Embryonic facial prominence (tissue), 1 donor: ENCODE measurements at regions not wholly inside any gene's neighbourhood (a gene's known extent, or its start where the extent isn't known, plus 50 kb on each side); places are given as distances from the start of the nearest gene placed in this dataset.

ENCODE experiments used
- DNase-seq: peaks from one replicate; pipeline ENCODE4 v3.0.0-alpha.2; 2016; ENCODE audit errors: extremely low spot score

DNA sequence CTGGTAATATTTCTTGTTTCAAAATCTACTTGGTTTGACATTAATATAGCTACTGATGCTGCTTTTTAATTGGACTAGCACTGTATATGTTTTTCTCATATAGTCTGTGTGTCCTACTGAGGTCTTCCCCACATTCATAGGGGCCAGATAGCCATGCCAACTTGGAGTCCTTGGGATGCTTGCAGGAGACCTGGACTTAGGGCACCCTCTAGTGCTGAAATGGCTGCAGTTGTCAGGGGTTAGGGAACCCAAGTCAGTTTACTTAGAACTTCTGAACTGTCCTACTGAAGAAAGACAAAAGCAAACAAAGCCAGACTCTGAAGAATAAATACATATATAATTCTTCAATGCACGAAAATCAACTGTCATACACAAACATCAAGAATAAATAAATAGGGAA, 279.9 kb upstream of the SYT1 start:
- DNase-seq: no peak

DNA sequence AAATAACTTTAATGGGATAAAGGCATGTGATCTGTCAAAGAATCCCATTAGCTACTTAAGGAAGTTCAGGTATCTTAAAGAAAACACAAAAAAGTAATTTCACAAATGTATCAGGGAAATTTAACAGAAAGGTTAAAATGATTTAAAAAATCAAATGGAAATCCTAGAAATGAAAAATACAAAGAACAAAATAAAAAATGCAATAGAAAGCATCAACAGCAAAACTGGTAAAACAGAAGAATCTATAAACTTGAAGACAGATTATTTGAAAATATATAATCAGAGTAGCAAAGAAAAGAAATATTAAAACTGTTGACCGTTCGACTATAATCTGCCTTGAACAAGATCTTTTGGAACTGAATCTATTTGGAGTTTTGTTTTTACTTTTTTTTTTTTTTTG, 279.4 kb upstream of the SYT1 start:
- DNase-seq: no peak

DNA sequence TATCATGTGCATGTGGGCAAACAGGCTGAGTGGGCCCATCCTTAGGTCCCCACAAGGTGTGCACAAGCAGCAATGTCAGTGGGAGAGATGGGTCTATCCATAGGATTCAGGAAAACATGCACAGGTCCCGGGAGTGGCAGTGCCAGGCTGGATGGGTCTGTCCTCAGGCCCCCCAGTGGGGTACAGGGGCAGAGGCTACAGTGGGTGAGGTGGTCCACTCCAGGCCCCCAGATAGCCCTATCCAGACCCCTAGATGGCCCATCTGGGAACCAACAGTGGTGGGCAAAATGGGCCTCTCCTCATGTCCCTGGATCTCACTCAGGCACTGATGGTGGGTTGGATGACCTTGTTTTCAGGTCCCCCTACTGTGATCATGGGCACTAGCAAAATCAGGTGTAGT, 277.8 kb upstream of the SYT1 start:
- DNase-seq: no peak

DNA sequence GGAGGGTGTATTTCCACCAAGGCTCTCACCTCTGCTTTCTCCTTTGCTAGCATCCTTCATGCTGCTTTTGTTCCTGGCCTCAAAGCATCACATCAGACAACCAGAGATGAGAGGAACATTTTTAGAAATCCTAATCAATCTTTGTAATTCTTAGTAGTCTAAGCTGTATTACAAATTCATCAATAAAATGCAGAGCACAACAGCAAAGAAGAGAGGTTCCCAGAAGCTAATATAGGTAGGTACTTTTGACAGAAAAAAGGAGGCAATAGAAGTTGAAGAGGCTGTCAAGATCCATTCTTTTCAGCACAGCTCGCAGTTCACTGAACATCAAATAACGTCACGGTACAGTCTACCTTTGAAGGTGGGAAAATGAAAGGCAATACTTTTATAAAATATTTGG, 265.2 kb upstream of the SYT1 start:
- no peak for DNase-seq

DNA sequence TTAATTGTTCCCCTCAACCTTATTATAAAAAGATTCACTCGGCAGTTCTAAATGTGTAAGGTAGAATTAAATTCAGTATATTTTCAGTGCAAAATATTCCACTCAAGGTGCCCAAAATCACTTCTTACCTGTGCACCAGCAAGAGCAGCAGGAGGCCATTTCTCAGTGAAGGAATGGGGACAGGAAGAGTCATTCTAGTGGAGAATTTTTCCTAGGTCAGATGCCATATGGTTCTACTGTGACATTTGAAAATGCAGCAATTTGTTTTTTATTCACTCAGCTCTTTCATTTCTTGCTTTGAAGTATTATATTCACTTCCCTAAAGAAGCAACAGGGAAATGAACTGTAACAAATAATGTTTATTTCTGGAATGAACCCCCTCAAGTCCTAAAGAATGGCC, 264.0 kb upstream of the SYT1 start:
- no peak for DNase-seq

DNA sequence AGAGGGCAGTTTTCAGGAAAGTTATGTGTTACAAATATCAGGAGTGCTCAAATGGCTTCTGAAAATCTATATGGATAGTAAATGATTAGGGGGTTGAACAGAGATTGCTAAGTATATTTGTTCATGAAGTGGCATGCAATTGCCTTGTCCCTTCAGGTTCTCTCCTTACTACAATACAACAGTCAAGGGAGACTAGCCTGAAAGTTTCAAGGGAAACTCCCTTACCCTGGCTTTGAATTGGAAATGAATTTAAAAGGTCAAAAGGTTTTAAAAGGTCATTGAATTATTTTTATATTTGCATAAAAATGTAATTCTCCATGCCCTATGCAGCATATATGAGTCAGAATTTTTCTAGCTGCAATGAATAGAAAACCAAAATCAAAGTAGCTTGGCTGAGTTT, 253.1 kb upstream of the SYT1 start:
- no peak for DNase-seq

DNA sequence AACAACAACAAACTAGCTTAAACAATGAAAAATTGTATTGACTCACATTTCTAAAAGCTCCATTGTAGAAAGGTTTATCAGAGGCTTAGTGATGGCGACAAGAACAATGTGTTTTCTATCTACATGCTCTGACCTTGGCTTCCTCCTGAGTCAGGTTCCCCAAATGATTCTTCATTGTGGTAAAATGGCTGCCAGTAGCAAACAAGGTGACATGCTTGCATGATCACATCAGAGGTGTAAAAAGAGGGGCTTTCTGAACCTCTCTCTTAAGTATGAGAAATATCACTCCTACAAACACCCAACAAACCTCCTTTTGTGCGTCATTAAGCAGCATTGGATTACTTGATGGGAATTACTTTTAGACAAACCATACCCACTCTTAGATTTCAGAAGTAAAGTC, 252.4 kb upstream of the SYT1 start:
- no peak for DNase-seq

DNA sequence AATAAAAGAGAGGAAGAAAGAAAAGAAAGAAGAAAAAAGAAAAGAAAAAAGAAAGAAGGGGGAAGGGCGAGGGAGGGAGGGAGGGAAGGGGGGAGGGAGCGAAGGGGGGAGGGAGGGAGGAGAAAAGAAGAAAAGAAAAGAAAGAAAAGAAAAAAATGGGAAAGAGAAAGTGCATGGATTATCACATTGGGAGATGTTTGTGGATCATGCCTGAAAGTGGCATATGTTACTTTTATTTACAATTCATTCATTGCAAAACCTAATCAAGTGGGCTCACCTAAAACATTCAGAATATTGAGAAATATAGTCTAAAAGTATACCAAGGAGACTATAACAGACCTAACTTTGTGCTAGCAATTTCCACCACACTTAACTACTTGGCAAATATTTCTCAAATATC, 246.9 kb upstream of the SYT1 start:
- no peak for DNase-seq

DNA sequence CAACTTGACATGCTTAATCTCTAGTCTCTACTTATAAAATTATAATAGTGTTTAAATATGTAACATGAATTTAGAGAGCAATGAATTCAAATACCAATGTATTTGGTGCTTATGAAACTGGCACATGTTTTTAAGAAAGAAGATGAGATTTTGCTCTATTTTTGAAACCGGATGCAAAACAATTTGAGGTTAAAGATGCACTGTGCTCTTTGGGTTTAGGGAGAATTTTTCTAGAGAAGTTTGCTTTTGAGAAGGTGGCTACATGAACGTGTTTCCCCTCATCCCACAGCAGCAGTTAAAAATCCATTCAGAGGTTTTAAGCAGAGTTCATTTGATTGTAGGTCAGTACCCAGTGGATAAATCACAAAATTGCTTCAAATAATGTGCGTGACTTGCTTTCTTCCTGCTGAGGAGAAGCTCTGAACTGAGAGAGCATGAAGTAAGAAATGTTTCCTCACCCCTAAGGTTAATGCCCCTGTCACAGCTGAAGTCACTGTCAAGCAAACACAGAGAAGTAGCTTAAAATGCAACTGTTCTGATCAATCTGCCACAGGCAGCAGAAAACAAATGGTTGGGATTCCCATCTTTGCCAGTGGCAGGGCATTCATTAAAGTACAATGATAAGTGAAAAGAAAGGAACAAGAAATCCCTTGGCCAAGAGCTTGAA, 241.9 kb upstream of the SYT1 start:
- DNase-seq: no peak

DNA sequence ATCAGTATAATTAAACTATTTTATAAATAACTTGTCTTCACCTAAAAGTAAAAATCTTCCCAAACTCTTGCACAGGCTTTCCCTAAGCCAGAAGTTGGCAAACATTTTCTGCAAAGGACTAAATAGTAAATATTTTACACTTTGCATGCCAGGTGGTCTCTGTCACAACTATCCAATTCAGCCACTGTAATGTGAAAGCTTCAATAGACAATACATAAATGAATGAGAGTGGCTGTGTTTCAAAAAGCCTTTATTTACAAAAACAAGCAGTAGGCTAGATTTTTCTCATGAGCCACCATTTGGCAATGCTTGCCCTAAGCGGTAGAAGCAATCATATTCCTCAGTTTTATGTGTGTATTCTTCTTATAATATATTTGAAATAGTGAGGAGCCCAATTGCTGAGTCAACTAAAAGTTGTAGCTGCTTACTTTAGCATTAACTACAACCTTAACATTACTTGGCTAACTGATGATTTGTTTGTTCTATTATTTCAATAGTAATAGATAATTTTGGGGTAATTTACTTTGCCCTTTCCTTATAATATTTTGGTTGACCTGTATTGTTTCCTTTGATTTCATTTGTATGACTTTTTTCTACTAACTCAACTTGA, 236.0 kb upstream of the SYT1 start:
- no peak for DNase-seq

DNA sequence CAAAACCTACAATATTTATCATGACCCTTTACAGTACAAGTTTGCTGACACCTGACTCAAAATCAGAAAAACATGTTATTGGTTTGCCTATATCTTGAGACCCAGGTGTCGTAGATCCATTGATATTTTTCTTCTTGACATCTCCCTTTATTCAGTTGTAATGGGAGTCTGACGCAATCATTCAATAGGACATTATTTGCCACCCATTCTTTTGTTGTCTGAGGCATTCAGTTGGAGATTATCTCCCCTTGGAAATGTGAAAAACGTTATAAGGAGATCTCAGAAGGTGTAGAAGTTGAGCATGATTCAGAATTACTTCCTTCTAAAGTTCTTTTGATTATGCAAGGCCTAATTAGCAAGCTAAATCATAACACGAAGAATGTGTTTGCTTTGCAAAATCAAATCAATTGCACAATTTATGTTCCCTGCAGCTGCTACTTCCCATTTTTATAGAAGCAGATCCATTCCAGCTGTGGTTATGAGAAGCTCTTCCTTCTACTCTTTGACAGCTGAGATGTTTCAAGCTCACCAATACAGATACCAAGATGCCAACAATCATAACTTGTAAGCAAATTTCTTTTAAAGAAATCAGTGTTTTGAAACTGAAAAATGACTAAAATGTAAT, 228.2 kb upstream of the SYT1 start:
- no peak for DNase-seq

DNA sequence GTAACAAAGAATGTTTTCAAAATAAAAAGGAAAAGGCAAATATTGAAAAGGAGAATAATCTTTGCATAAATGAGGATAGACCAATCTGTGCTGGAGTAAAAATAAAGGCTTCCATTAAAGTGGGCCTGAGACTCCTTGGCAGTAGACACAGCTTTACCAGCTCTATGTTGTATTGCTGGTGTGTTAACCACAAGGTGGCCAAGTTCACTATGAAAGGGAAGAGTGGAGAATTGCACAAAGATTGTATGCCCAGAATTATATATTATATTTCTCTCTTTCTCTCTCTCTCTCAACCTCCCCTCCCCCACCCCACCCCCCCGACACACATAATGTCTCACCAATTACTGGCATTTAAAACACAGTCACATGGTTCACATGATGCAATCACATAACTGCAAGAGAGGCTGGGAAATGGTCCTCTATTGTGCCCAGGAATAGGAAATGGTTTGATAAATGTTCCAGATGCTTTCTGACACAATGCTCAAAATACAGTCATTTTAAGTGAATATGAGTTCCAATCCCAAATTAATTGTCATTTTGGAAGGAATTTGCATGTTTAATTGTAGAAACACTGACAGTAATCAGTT, 222.6 kb upstream of the SYT1 start:
- DNase-seq: no peak

DNA sequence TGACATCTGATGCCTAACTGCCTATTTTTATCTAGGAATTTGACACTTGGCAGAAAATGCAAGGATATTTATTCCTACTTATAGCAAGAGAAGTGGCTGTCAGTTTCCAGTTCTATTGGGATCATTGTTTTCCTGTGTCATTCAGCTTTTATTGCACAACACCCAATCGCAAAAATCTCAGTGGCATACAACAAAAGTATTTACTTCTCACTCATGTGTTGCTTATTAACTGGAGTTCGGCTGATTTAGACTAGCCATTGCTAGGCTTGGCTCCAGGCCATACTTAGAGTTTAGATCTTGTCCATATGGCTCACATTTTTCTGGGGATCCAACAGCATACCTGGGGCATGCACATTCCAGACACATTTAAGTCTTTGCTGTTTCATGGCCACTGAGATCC, 218.6 kb upstream of the SYT1 start:
- DNase-seq: no peak

DNA sequence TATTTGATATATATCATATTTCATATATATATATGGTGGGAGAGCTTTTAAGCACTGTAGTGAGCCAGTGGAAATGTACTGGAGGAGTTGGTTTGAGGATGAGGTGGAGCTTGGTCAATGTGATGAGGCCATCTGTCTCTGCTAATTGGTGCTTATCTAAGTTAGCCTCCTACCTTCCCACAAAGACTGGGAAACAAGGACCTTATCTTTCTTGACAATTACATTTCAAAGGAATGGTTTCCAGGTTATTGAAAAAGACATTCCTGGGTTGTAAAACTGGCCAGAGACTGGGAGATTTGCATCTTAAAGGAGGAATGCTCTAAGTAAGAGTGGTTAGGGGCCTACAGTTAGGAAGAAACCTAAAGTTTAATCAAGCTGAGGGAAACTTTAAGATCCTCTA, 212.8 kb upstream of the SYT1 start:
- DNase-seq: no peak

DNA sequence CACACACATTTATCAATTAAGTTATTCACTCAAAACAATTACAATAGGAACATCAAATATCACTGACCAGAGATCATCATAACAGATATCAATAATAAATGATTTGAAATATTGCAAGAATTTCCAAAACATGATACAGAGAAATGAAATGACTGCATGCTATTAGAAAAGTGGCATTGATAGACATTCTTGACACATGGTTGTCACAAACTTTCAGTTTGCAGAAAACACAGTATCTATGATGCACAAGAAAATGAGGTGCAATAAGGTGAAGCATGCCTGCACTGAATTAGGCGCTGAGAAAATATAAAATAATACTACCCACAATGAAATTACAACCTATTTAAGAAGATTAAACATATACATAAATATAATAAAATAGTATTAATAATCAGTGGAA, 198.0 kb upstream of the SYT1 start:
- no peak for DNase-seq

DNA sequence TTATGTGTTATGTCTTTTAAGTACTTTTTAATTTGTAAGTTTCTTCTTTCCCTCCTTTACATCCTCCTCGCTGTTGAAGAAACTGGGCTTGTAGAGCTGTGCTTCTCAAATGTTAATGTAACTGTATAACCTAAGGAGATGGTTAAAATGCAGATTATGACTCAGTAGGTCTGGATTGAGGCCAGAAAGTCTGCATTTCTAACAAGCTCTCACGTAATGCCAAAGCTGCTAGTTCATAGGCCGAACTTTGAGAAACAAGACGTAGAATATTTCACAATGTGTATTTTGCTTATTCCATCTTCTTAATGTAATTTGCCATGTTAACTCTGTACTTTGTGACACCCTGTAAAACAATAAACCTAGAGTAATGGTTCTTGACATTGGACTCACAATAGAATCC, 193.3 kb upstream of the SYT1 start:
- DNase-seq: no peak

DNA sequence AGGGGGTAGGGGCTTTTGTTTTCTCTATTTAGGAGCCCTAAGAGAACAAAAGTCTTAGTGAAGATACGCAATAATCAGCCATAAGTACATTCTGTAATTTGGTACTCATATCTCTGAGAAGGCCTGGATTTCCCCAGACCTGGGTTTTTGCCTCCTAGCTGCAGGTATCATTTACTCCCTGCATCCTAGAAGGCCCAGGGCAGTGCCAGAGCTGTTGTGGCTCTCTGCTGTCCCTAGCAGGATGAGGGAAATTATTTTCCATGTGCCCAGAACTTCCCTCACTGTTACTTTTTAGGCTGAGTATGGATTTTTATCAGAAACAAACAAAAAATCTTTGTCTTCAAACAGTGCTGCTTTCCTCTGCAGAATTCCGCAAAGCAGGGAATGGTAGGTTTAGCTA, 192.5 kb upstream of the SYT1 start:
- DNase-seq: no peak

DNA sequence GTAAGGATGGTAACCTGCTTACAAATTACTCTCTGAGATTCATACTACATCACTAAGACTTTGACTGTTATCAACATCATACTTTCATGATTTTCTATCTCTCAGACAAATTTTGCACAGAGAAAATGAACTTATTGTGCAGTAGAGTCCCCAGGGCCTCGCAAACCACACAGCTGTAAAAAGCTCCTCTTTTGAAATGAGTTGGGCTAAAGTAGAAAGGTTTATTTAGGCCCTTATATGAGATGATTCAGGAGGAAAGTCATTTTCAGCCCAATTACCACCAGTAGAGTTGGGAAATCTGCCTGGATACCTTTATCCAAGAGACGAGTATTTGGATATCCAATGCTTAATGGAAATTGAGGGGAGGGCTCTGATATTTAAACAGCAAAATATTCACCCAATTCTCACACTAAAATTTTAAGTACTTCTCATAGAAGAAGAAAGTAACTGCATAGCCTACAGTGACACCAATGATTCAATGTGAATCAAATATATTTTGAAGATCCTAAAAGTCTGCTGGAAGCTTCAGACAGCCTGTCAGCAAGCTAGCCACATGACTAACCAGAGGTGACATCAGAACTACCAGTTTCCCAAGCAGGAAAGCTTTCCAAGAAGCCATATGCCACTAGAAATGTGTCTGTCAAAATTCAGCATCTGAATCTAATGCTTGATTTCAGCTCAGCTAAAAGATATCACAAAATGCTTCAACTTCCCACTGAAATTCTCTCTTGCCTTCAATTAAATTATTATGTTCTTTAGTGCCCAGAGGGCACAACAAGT, 190.1 kb upstream of the SYT1 start:
- DNase-seq: no peak

DNA sequence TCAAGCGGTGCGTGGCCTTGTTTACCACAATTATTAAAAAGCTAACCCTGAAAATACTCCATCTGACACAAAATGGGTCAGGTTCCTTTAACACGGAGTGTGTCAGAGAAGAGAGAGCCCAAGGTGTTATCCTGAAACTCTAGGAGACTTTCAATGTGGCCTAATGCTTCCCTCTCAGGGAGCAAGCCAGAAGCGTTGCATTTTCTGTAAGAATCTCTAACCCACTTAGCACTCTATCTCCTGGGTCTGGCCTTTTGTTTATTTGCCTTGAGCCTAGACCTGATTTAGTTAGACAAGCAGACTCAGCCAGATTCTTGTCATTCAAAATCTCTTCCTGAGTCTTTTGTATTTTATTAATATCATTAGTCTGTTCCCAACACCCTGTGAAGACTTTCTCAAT, 184.0 kb upstream of the SYT1 start:
- no peak for DNase-seq

DNA sequence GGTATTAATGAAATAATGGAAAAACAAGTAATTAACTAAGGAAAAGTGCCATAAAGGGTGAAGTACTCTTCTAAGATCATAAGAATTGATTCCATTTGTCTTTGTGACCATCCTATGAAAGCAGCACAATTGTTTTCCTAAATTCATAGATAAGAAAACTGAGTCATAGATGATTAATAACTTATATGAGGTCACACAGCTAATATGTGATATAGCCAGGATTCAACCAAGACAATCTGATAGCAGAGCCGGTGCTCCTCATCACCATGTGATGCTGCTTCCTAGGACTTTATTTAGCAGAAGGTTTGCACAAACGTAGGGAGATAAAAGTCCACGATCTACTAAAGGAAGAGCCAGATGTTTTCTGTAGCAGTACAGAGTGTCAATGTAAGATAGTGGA, 181.5 kb upstream of the SYT1 start:
- DNase-seq: no peak

DNA sequence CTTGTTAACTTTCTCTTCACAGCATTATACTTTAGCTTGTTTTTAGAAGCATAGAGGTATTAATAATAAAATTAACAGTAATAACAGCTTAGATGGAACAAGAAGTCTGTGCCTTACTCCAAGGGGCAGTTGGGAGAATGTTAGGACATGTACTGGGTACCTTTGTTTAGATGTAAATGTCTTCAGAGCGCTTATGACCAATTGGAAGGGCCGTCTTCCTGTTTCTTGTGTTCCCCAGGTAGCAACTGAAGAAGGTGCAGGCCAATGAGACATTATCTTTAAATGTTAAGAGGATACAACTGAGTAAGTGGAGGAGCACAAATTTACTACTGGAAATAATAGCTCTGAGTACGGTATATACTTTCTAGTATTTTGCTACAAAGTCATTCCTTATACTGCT, 180.9 kb upstream of the SYT1 start:
- DNase-seq: no peak

DNA sequence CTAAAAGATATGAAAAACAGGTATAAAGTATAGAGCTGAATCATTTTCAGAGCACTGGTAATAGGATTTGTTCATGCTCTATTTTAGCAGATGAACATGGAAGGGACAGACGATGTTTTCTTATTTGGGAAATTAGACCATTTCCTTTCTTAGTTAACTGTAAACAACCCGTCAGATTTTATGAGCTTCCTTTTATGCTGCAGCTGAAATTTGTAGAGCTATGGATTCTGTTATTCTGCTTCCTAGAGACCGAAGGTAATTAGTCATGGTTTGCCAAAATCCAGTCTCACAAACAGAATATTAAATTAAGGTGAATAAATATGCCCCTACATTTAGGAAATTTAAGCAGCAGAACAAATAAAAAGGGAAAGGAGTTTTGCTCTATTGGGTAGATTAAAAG, 180.2 kb upstream of the SYT1 start:
- no peak for DNase-seq

DNA sequence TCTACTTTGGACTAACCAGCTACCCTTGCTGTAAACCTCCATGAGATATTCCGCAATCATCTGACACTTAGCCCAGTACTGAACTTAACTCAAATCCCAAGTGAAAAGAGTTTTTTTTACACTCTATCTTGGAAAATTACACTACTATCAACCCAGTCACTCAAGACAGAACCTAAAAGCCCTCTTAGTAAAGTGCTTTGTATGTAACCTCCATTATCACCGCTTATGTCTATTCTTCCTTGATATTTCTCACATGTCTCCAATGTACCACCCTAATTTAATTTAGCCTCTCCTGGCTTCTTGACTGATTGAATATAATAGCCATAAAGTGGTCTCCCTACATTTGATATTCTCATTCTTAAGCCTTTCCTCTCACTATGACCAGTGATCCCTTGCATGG, 168.8 kb upstream of the SYT1 start:
- no peak for DNase-seq
